ENCODE measurements at regions not wholly inside any gene's neighbourhood (a gene's known extent, or its start where the extent isn't known, plus 50 kb on each side); places are given as distances from the start of the nearest gene placed in this dataset.

DNA sequence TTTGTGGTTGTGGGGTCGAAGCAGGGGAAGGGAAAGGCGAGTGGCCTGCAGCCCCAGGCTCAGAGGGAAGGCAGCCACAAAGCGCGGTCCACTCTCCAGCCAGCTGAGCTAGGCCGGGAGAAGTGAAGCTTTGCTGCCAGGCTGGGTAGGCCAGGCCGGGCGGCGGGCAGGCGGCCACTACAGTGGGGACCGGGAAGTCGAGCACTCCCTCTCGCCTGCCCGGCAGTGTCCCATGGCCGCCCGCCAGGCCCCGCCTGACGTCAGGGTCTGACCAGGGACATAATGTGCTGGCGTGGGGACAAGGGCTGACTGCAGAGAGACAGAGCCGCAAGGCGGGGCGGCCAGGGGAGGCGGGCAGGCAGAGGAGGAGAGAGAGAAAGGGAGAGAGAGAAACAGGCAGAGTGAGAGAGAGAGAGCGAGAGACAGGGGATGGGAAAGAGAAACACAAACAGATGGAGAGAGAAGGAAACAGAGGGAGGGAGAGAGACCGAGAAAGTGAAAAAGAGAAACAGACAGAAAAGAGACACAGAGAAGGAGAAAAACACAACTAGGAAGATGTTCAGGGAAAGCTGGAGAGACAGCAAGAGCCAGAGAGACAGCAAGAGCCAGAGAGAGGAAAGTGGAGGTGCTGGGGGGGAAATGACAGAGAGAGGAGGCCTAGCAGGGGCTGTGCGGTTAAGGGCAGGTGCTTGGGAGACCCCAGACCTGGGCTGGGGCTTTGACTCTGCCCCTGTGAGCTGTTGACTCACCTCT lies 94.5 kb upstream of the PTPN1 start:
- TF ChIP-seq, protein P1, sequence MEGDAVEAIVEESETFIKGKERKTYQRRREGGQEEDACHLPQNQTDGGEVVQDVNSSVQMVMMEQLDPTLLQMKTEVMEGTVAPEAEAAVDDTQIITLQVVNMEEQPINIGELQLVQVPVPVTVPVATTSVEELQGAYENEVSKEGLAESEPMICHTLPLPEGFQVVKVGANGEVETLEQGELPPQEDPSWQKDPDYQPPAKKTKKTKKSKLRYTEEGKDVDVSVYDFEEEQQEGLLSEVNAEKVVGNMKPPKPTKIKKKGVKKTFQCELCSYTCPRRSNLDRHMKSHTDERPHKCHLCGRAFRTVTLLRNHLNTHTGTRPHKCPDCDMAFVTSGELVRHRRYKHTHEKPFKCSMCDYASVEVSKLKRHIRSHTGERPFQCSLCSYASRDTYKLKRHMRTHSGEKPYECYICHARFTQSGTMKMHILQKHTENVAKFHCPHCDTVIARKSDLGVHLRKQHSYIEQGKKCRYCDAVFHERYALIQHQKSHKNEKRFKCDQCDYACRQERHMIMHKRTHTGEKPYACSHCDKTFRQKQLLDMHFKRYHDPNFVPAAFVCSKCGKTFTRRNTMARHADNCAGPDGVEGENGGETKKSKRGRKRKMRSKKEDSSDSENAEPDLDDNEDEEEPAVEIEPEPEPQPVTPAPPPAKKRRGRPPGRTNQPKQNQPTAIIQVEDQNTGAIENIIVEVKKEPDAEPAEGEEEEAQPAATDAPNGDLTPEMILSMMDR (IDR thresholded peaks at IDR 0.05; ENCODE audit: borderline replicate concordance, insufficient read depth, low read depth, low read length) = no peak
- no peak overlapping the region for H3K4me3 ChIP-seq (ENCODE audit: low read depth, low read length)

DNA sequence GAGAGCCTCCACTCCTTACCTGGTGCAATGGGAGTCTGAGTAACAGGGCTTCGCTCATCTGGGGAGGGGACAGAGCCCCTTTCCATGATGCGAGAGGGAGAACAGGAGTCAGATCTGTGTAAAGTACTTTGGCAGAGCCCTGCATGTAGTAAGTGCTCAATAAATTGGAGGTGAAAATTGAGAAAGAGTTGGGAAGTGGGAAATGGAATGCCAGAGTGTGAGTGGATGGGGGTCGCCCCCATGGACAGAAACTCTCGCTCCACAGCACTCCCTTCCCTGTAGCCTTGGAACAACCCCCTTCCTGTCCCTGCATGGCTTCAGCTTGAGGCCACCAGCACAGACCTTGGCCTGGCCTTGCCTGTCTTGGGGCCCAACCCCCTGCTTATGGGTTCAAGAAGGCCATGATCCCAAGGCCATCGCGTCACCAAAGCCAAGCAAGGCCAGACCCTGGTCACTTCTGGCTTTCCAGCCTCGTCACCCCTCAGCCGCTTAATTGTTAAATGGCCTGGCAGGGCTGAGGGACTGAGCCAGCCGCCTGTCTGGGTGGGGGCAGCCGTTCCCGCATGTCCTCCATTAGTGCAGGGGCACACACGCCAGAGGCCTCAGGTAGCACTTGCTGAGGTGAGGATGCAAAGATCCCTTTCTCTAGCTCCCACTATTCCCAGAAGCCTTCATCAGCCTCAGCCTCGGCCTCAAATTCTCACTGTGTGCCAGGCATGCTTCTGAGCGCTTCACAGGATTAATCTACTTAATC lies 93.7 kb upstream of the PTPN1 start:
- H3K4me3 ChIP-seq (ENCODE audit: low read depth, low read length) = no peak overlapping the region
- TF ChIP-seq, protein P1 (IDR thresholded peaks at IDR 0.05; ENCODE audit: borderline replicate concordance, insufficient read depth, low read depth, low read length) = no peak

DNA sequence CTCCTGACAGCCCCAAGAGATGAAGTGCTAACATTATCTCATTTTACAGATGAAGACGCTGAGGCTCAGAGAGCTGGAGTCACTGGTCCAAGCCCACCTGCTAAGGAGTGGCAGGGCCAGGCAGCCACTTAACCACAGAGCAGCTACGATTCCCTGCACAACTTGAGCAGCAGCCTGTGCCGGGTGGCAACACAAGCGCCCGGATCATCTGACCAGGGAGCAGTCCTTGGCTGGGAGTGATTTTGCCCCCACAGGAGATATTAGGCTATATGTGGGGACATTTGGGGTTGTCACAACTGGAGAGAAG lies 93.2 kb upstream of the PTPN1 start:
- TF ChIP-seq, protein P1 (IDR thresholded peaks at IDR 0.05; ENCODE audit: borderline replicate concordance, insufficient read depth, low read depth, low read length) = no peak

DNA sequence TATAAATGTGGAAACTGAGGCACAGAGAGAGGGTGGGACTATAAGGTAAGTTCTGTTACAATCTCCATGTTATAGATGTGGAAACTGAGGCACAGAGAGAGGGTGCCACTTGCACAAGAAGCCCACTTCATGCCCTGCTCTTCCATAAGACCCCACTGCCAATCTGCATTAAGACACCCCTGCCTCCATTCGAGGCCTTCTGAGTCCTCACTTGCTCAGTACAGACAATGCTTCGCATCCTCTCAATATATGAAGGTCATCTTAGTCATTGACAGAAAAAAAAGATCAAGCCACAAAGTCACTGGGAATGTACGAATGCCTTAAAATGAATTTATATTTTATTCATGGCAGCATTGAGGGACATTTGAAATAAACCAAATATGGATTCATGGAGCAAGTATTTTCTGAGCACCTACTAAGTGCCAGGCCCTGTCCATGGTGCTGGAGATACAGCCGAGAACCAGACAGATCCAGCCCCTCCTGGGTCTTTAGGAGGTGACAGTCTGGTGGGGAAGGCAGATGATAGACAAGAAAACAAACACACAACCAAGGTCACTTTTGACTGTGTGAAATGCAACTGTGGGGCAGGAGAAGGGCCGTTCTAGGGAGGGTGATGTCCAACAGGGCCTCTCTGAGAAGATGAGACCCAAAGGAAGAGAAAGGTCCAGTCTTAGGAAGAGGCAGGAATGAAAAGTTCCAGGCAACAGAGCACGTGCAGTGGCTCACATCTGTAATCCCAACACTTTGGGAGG lies 92.5 kb upstream of the PTPN1 start:
- no peak overlapping the region for H3K4me3 ChIP-seq (ENCODE audit: low read depth, low read length)
- TF ChIP-seq, protein P1 (IDR thresholded peaks at IDR 0.05; ENCODE audit: borderline replicate concordance, insufficient read depth, low read depth, low read length) = no peak

More for the DNA sequence above, 93.2 kb upstream of the PTPN1 start:
- no peak overlapping the region for H3K4me3 ChIP-seq (ENCODE audit: low read depth, low read length)

DNA sequence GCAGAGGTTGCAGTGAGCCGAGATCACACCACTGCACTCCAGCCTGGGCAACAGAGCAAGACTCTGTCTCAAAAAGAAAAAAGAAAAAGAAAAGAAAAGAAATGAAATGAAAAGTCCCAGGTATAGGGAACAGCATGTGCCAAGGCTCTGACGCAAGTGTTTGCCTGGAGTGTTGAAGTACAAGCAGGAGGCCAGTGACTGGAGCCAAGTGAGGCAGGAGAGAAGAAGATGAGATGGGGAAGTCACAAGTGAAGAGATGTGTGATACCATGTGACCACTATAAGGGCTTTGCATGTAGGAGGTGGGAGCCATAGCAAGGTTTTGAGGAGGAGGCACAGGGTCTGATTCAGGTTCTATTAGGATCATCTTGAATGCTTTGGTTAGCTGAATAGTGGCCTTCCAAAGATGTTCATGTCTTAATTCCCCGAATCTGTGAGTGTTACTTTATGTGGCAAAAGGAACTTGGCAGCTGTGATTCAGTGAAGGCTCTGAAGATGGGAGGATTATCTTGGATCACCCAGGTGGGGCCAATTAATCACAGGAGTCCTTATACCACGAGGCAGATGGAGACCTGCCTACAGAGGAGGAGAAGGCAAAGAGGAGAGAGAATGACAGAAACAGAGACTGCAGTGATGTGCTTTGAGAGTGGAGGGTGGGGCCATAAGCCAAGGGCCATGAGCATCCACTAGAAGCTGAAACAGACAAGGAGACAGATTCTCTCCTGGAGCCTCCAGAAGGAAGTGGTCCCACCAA lies 91.1 kb upstream of the PTPN1 start:
- no peak overlapping the region for H3K4me3 ChIP-seq (ENCODE audit: low read depth, low read length)
- TF ChIP-seq, protein P1 (IDR thresholded peaks at IDR 0.05; ENCODE audit: borderline replicate concordance, insufficient read depth, low read depth, low read length) = no peak

DNA sequence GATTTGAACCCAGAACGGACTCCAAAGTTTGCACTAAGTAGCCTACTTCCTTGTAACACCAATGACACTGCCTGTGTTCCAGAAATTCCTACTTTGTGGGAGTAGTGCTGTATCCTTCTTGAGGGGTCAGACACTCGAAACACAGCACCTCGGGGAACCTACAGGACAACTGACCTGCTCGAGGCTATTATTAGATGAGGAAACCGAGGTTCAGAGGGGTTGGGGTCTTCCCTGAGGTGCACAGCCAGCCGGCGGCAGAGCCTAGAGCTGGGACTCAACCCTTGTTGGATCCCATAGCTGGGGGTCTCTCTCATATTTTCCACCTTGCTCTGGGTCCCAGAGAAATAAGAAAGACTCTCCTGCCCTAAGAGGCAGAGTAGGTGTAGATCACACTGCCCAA lies 89.8 kb upstream of the PTPN1 start:
- TF ChIP-seq, protein P1 (IDR thresholded peaks at IDR 0.05; ENCODE audit: borderline replicate concordance, insufficient read depth, low read depth, low read length) = no peak
- H3K4me3 ChIP-seq (ENCODE audit: low read depth, low read length) = no peak overlapping the region

All from GM12875 (cell line).